ENCODE measurements at regions not wholly inside any gene's neighbourhood (a gene's known extent, or its start where the extent isn't known, plus 50 kb on each side); places are given as distances from the start of the nearest gene placed in this dataset.

- DNase-seq = no peak
Observed at GRCh38 chr14:78074561-78074960, 95.6 kb upstream of the NRXN3 start.

GRCh38 chr14:78075033-78075432, 95.1 kb upstream of the NRXN3 start:
- no peak for DNase-seq

GRCh38 chr14:78075555-78076277, 94.5 kb upstream of the NRXN3 start:
- no peak for DNase-seq

GRCh38 chr14:78081245-78081644, 88.9 kb upstream of the NRXN3 start:
- DNase-seq = no peak

GRCh38 chr14:78083837-78084236, 86.3 kb upstream of the NRXN3 start:
- DNase-seq = no peak

- DNase-seq = no peak
Observed at GRCh38 chr14:78086342-78086741, 83.8 kb upstream of the NRXN3 start.

GRCh38 chr14:78088916-78089315, 81.3 kb upstream of the NRXN3 start:
- DNase-seq = no peak

GRCh38 chr14:78090864-78091263, 79.3 kb upstream of the NRXN3 start:
- DNase-seq = no peak

GRCh38 chr14:78091361-78091760, 78.8 kb upstream of the NRXN3 start:
- no peak for DNase-seq

- DNase-seq = no peak
Observed at GRCh38 chr14:78092040-78092439, 78.1 kb upstream of the NRXN3 start.

- no peak for DNase-seq
Observed at GRCh38 chr14:78103271-78103670, 66.9 kb upstream of the NRXN3 start.

GRCh38 chr14:78104160-78104559, 66.0 kb upstream of the NRXN3 start:
- no peak for DNase-seq

GRCh38 chr14:78104655-78105054, 65.5 kb upstream of the NRXN3 start:
- no peak for DNase-seq

- no peak for DNase-seq
Observed at GRCh38 chr14:78106381-78106780, 63.8 kb upstream of the NRXN3 start.

- DNase-seq = no peak
Observed at GRCh38 chr14:78107166-78107565, 63.0 kb upstream of the NRXN3 start.

GRCh38 chr14:78119440-78119839, 50.7 kb upstream of the NRXN3 start:
- DNase-seq = no peak
